DND-41 (cell line): ENCODE measurements at regions not wholly inside any gene's neighbourhood (a gene's known extent, or its start where the extent isn't known, plus 50 kb on each side); places are given as distances from the start of the nearest gene placed in this dataset.

Source experiments
- ATAC-seq: fragments of 200-7000 bp; cut with Tn5 transposase; 3 replicates; pipeline ENCODE4 v1.9.1; 2021; ENCODE audit warnings: low read depth; ENCODE audit not compliant: insufficient read depth
- DNase-seq: peaks from one replicate; pipeline ENCODE4 v3.0.0-alpha.2; 2020
- H2AFZ ChIP-seq: 2 replicates; pipeline ENCODE4 v1.6.0; 2012; ENCODE audit warnings: low read depth, low read length
- H3K27ac ChIP-seq: 2 replicates; pipeline ENCODE4 v1.5.1; 2012; ENCODE audit warnings: low read length, inconsistent platforms
- H3K27me3 ChIP-seq: fragments of 200-600 bp; sonication (generic); 2 replicates; pipeline ENCODE4 v1.6.0; 2012; ENCODE audit warnings: low read length, mild to moderate bottlenecking, inconsistent platforms; ENCODE audit not compliant: insufficient read depth, poor library complexity
- H3K36me3 ChIP-seq: 2 replicates; pipeline ENCODE4 v1.5.1; 2012; ENCODE audit warnings: low read length, inconsistent platforms; ENCODE audit not compliant: insufficient read depth
- H3K4me1 ChIP-seq: 2 replicates; pipeline ENCODE4 v1.5.1; 2012; ENCODE audit warnings: mild to moderate bottlenecking, low read length; ENCODE audit not compliant: insufficient read depth
- H3K4me2 ChIP-seq: 2 replicates; pipeline ENCODE4 v1.6.0; 2012; ENCODE audit warnings: mild to moderate bottlenecking, moderate library complexity, low read length, inconsistent platforms; ENCODE audit not compliant: insufficient read depth
- H3K4me3 ChIP-seq, 2 experiments: fragments of 200-600 bp in 1 of 2; shearing (Covaris generic) in 1 of 2; 2 replicates each; pipeline ENCODE4 v1.5.1; 2012 to 2016; ENCODE audit warnings: inconsistent platforms in 2 of 2, low read length in 2 of 2, mild to moderate bottlenecking in 2 of 2, low read depth in 1 of 2, moderate library complexity in 1 of 2
- H3K79me2 ChIP-seq: 2 replicates; pipeline ENCODE4 v1.6.0; 2012; ENCODE audit warnings: low read length, inconsistent platforms; ENCODE audit not compliant: insufficient read depth
- H3K9ac ChIP-seq: 2 replicates; pipeline ENCODE4 v1.6.0; 2012; ENCODE audit warnings: low read depth, mild to moderate bottlenecking, inconsistent platforms, low read length, moderate library complexity
- H3K9me3 ChIP-seq: 2 replicates; pipeline ENCODE4 v1.5.1; 2012; ENCODE audit warnings: low read length, moderate library complexity, mild to moderate bottlenecking, inconsistent platforms; ENCODE audit not compliant: insufficient read depth, severe bottlenecking
- H4K20me1 ChIP-seq: 2 replicates; pipeline ENCODE4 v1.6.0; 2012; ENCODE audit warnings: low read length; ENCODE audit not compliant: insufficient read depth
- EZH2 ChIP-seq: IDR thresholded peaks from 3 replicates; pipeline ENCODE4 v1.6.1; 2012; ENCODE audit warnings: borderline replicate concordance, low read depth, mild to moderate bottlenecking, moderate library complexity, low read length, inconsistent platforms; ENCODE audit not compliant: severe bottlenecking
- TF ChIP-seq, protein P1 (sequence below): IDR thresholded peaks from 2 replicates; pipeline ENCODE4 v1.5.1; 2012; ENCODE audit warnings: borderline replicate concordance, low read length, moderate library complexity, mild to moderate bottlenecking; ENCODE audit not compliant: poor library complexity, severe bottlenecking; ENCODE audit errors: extremely low read depth

GRCh38 chr14:40398981-40399380 lies 966.7 kb upstream of the FBXO33 start:
- H3K27ac ChIP-seq: no peak overlapping the region
- H3K4me3 ChIP-seq: no peak overlapping the region
- TF ChIP-seq EZH2: no peak
- TF ChIP-seq, protein P1, sequence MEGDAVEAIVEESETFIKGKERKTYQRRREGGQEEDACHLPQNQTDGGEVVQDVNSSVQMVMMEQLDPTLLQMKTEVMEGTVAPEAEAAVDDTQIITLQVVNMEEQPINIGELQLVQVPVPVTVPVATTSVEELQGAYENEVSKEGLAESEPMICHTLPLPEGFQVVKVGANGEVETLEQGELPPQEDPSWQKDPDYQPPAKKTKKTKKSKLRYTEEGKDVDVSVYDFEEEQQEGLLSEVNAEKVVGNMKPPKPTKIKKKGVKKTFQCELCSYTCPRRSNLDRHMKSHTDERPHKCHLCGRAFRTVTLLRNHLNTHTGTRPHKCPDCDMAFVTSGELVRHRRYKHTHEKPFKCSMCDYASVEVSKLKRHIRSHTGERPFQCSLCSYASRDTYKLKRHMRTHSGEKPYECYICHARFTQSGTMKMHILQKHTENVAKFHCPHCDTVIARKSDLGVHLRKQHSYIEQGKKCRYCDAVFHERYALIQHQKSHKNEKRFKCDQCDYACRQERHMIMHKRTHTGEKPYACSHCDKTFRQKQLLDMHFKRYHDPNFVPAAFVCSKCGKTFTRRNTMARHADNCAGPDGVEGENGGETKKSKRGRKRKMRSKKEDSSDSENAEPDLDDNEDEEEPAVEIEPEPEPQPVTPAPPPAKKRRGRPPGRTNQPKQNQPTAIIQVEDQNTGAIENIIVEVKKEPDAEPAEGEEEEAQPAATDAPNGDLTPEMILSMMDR: no peak
- no peak overlapping the region for H3K4me2 ChIP-seq
- H4K20me1 ChIP-seq: no peaks in the 10 kb centered on the region
- H3K9ac ChIP-seq: no peak overlapping the region
- H3K27me3 ChIP-seq: no peaks in the 10 kb centered on the region
- no peaks in the 10 kb centered on the region for H3K4me1 ChIP-seq
- no peaks in the 10 kb centered on the region for H3K36me3 ChIP-seq
- H3K79me2 ChIP-seq: no peaks in the 10 kb centered on the region
- ATAC-seq (no peak), DNase-seq (no peak)
- no peak overlapping the region for H2AFZ ChIP-seq
- no peaks in the 10 kb centered on the region for H3K9me3 ChIP-seq

- no peaks in the 10 kb centered on the region for H3K27me3 ChIP-seq
- H3K9ac ChIP-seq: no peak overlapping the region
- H3K4me2 ChIP-seq: no peak overlapping the region
- H3K4me1 ChIP-seq: no peaks in the 10 kb centered on the region
- DNase-seq (no peak), ATAC-seq (no peak)
- H3K36me3 ChIP-seq: no peaks in the 10 kb centered on the region
- no peaks in the 10 kb centered on the region for H4K20me1 ChIP-seq
- H3K4me3 ChIP-seq: no peak overlapping the region
- H3K79me2 ChIP-seq: no peaks in the 10 kb centered on the region
- no peak overlapping the region for H2AFZ ChIP-seq
- H3K9me3 ChIP-seq: no peaks in the 10 kb centered on the region
- H3K27ac ChIP-seq: no peak overlapping the region
- TF ChIP-seq EZH2: no peak
- TF ChIP-seq, protein P1: no peak
Observed at GRCh38 chr14:40394634-40395340, 962.6 kb upstream of the FBXO33 start.

GRCh38 chr14:40393143-40393542 lies 960.9 kb upstream of the FBXO33 start:
- Histone ChIP-seq H3K79me2 (no peaks in the 10 kb centered on the region), H3K4me3 (no peak overlapping the region), H3K27me3 (no peaks in the 10 kb centered on the region), H3K9me3 (no peaks in the 10 kb centered on the region), H4K20me1 (no peaks in the 10 kb centered on the region), H3K27ac (no peak overlapping the region), H3K9ac (no peak overlapping the region), H3K4me2 (no peak overlapping the region), H3K36me3 (no peaks in the 10 kb centered on the region), H2AFZ (no peak overlapping the region), H3K4me1 (no peaks in the 10 kb centered on the region)
- ATAC-seq (no peak), DNase-seq (no peak)
- TF ChIP-seq EZH2: no peak
- TF ChIP-seq, protein P1: no peak
